GM12892 (cell line): ENCODE measurements at regions not wholly inside any gene's neighbourhood (a gene's known extent, or its start where the extent isn't known, plus 50 kb on each side); places are given as distances from the start of the nearest gene placed in this dataset.

ENCODE experiments used
- POLR2A ChIP-seq: IDR thresholded peaks from 2 replicates; pipeline ENCODE4 v1.6.1; 2011; ENCODE audit warnings: low read depth, low read length, control low read depth
- POLR2AphosphoS5 ChIP-seq: IDR thresholded peaks from 2 replicates; pipeline ENCODE4 v1.6.1; 2011; ENCODE audit warnings: low read depth, low read length, control low read depth

GRCh38 chr6:139763468-139764210 is 389.2 kb upstream of the CITED2 start:
- no peak for TF ChIP-seq POLR2AphosphoS5
- no peak for TF ChIP-seq POLR2A
